NCI-H748 treated with DMSO at 0.1 percent for 48 hours (cell line): ENCODE measurements at regions not wholly inside any gene's neighbourhood (a gene's known extent, or its start where the extent isn't known, plus 50 kb on each side); places are given as distances from the start of the nearest gene placed in this dataset.
"Not testable (repeated sequence)": the region's sequence is repeated elsewhere in the genome, so short reads cannot be mapped to it uniquely, and the experiment has no call there.

Experiments
- DNase-seq: peaks from one replicate; lab custom pipeline; 2025; lab: John Stamatoyannopoulos, UW

- not testable (repeated sequence) for DNase-seq
These were observed 137.8 kb upstream of the LCORL start for GRCh38 chr4:18159117-18159912.

DNA sequence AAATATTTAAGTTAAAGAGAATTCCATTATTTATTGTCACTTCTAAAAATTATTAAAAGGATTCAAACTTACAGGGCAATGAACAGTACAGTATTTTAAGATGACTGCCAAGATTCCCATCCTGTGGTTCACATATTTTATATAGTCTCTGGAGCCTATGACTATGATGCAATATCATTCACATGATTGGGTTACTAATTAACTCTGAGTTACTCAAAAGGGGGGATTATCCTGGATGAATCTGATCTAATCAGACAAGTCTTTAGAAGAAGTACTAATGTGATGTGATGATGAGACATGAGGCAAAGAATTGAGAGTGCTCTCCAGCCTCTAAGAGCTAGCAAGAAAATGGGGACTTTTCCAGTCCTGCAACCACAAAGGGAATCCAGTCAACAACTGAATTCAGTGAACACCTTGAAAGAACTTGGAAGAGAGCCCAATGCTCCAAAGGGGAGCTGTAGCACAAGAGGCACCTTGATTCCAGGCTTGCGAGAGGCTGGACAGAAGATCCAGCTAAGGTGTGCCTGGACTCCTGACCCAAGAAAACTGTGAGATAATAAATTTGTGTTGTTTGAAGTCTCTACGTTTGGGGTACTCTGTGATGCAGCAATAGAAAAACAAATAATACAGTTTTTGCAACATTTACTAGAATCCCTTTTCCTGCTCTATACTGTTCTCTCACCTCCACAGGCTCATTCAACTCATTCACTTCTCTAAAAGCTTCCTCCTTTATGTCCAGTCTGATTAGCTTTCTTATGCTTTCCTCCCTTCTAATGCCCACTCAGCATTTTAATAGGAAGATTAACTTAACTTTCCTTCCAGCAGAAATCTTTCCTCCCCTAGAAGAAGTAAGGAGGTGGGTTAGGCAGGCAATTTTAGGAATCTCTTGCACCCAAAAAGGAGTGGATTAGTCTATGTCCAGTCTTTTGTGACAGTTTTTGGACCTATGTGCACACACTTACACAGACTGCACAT lies 133.8 kb upstream of the LCORL start:
- DNase-seq: no peak

- no peak for DNase-seq
These were observed 116.6 kb upstream of the LCORL start for GRCh38 chr4:18138076-18138665.

GRCh38 chr4:18134111-18134510 lies 112.6 kb upstream of the LCORL start:
- peak; percentile 53 for DNase-seq

DNA sequence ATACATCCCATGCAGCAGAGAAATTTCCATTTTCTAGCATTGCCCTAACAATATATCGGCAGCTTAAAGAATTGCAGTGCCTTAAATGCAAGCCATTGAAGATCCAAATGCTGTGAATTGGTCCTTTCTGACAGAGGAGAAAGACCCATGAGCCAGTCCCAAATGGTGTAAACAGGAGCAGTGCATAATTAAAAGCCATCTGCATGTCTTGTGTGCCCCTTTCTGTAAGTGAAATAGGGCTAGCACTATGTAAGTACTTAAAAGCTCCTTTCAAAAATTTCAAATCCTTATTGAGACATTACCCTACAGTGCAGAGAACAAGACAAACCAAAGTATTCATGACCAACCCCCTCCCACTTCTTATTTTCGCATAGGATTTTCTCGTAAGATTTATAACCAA lies 108.7 kb upstream of the LCORL start:
- DNase-seq: no peak

- no peak for DNase-seq
These were observed 106.7 kb upstream of the LCORL start for GRCh38 chr4:18128241-18128640.

GRCh38 chr4:18127030-18127429 lies 105.5 kb upstream of the LCORL start:
- no peak for DNase-seq

DNA sequence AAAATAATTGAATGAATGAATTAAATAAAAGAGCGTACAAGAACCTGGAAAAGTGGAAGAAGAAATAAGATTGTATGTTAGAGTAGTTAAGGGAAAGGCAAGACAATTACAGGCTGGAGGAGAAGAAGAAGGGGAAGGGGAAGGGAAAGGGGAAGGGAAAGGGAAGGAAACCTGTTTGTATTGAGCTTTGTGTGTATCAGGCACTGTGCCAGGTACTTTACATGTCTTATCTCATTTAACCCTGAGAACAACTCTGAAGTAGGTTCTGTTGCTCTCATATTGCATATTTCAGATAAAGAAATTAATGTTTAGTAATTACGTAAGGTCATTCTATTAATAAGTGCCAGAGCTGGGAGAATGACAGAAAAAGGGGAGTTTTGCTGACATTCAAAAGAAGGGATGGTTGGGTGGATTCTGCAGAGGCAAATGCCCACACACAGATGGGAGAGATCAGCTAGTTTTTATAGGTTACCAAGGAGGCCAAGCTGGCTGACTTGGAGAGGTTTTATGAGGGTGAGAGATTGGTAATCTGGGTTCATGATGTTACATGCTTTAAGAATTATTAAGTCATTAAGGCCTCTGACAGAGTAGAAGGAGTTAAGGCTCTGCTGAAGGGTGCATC lies 92.3 kb upstream of the LCORL start:
- DNase-seq: no peak

DNA sequence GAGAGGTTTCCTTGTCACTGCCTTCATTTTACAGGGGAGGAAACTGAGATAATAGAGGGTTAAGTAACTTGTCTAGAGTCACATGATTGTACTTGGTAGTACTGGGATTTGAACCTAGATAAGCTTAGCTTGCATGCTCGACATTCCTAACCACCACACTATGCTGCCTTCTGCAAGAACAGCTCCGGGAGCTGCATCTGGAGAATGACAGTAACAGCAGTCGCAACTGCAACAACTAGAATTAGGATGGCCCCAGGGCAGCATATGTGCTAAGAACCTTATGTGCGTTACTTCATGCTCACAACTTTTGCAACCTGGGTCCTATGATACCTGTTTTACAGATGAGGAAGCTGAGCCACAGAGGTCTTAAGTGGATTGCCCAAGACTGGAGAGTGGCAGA lies 89.5 kb upstream of the LCORL start:
- no peak for DNase-seq

GRCh38 chr4:18110099-18110498 lies 88.5 kb upstream of the LCORL start:
- DNase-seq: no peak

DNA sequence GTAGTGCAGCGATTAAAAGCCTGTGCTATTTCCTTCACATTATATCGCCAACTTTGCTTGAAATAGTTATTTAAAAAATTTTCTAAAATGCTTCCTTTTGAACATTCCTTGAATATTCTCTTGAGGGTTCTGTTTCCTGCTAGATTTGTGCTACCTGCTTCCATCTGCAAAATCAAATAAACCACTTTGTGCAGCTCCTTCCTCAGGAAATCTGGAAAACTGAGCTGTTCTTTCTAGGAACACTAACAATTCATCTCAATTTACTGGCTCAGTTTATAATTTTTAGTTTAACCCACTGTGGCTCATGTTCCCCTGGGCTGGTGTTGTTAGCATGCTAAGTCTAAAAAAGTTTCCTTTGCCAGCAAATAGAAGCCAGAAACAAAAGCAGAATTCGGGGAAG lies 88.1 kb upstream of the LCORL start:
- no peak for DNase-seq

- not testable (repeated sequence) for DNase-seq
These were observed 86.4 kb upstream of the LCORL start for GRCh38 chr4:18107848-18108528.

GRCh38 chr4:18106620-18107019 lies 85.1 kb upstream of the LCORL start:
- no peak for DNase-seq

- no peak for DNase-seq
These were observed 83.8 kb upstream of the LCORL start for GRCh38 chr4:18105030-18106011.

GRCh38 chr4:18103876-18104605 lies 82.5 kb upstream of the LCORL start:
- DNase-seq: no peak

DNA sequence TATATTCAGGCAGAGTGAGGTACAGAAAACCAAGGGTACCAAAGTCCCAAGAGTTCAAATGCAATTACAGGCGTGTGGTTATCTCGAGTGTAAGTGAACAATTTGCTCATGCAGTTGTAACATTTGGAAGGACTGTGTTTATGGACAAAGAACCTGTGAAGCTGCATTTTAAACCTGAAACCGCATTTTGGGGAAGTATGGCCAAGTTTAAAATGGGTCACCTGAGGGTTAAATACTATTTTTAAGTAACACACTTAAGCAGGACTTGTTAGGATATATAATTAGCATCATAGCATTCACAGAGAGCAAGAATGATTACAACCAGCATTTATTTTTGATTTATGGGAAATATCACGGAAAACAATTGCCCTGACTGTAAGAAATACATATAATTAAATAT lies 79.1 kb upstream of the LCORL start:
- DNase-seq: no peak

- DNase-seq: peak; percentile 16
These were observed 68.9 kb upstream of the LCORL start for GRCh38 chr4:18090447-18090846.

- no peak for DNase-seq
These were observed 60.7 kb upstream of the LCORL start for GRCh38 chr4:18082236-18082635.

DNA sequence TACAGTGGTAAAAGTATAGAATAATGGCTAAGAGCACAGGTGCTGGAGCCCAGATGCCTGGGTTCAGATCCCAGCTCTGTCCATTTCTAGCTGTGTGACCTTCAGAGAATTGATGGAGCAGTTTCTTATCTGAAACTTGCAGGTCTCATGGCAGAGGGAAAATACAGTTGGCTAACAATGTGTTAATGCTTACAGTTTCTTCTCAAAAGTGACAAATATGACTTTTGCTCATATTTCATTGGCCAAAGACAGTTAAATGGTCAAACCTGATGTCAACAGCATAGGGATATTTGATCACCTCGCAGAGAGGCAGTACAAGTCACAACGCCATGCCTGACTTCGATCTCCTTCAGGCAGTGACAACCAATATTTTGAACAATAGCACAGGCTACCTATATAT lies 60.2 kb upstream of the LCORL start:
- no peak for DNase-seq

- no peak for DNase-seq
These were observed 56.3 kb upstream of the LCORL start for GRCh38 chr4:18077808-18078207.
